Stimulated activated CD8-positive, alpha-beta memory T cell treated with anti-CD3 and anti-CD28 coated beads, Interleukin-12 subunit alpha, Interleukin-12 subunit beta, amount 100 ng/mL, for 4 hours (primary cell): ENCODE measurements at regions not wholly inside any gene's neighbourhood (a gene's known extent, or its start where the extent isn't known, plus 50 kb on each side); places are given as distances from the start of the nearest gene placed in this dataset.
"Not testable (repeated sequence)": the region's sequence is repeated elsewhere in the genome, so short reads cannot be mapped to it uniquely, and the experiment has no call there.

Experiments used
- DNase-seq: peaks from one replicate; pipeline ENCODE4 v3.0.0-alpha.2; 2020; ENCODE audit warnings: low read depth

- DNase-seq, result no peak
These were observed 108.3 kb upstream of the ARSJ start for GRCh38 chr4:114087596-114088230.

- DNase-seq, result no peak
These were observed 109.0 kb upstream of the ARSJ start for GRCh38 chr4:114088481-114088880.

- no peak for DNase-seq
These were observed 112.1 kb upstream of the ARSJ start for GRCh38 chr4:114091546-114091945.

GRCh38 chr4:114093221-114093715, 113.8 kb upstream of the ARSJ start:
- DNase-seq, result no peak

- DNase-seq, result no peak
These were observed 121.0 kb upstream of the ARSJ start for GRCh38 chr4:114100288-114101031.

GRCh38 chr4:114103908-114104307, 124.5 kb upstream of the ARSJ start:
- no peak for DNase-seq

GRCh38 chr4:114108869-114109268, 129.4 kb upstream of the ARSJ start:
- DNase-seq, result no peak

- no peak for DNase-seq
These were observed 130.3 kb upstream of the ARSJ start for GRCh38 chr4:114109776-114110175.

- DNase-seq, result no peak
These were observed 136.1 kb upstream of the ARSJ start for GRCh38 chr4:114115526-114115925.

- DNase-seq, result no peak
These were observed 137.4 kb upstream of the ARSJ start for GRCh38 chr4:114116861-114117260.

GRCh38 chr4:114121221-114121620, 141.8 kb upstream of the ARSJ start:
- no peak for DNase-seq

GRCh38 chr4:114132199-114132598, 152.8 kb upstream of the ARSJ start:
- no peak for DNase-seq

GRCh38 chr4:114132830-114133229, 153.4 kb upstream of the ARSJ start:
- DNase-seq, result no peak

GRCh38 chr4:114136069-114136468, 156.6 kb upstream of the ARSJ start:
- no peak for DNase-seq

- DNase-seq, result no peak
These were observed 158.5 kb upstream of the ARSJ start for GRCh38 chr4:114137984-114138383.

- no peak for DNase-seq
These were observed 167.6 kb upstream of the ARSJ start for GRCh38 chr4:114146947-114147618.

GRCh38 chr4:114147619-114148208, 168.3 kb upstream of the ARSJ start:
- DNase-seq, result not testable (repeated sequence)

GRCh38 chr4:114148372-114149070, 169.1 kb upstream of the ARSJ start:
- DNase-seq, result not testable (repeated sequence)

- no peak for DNase-seq
These were observed 176.9 kb upstream of the ARSJ start for GRCh38 chr4:114156371-114156770.

- DNase-seq, result no peak
These were observed 182.4 kb upstream of the ARSJ start for GRCh38 chr4:114161809-114162208.

- DNase-seq, result no peak
These were observed 183.6 kb upstream of the ARSJ start for GRCh38 chr4:114163051-114163450.

- DNase-seq, result no peak
These were observed 194.5 kb upstream of the ARSJ start for GRCh38 chr4:114173968-114174367.
